ENCODE measurements at regions not wholly inside any gene's neighbourhood (a gene's known extent, or its start where the extent isn't known, plus 50 kb on each side); places are given as distances from the start of the nearest gene placed in this dataset.
"Not testable (repeated sequence)": the region's sequence is repeated elsewhere in the genome, so short reads cannot be mapped to it uniquely, and the experiment has no call there.

- DNase-seq (ENCODE audit: low read depth) = no peak
These were observed 463.2 kb upstream of the CDH7 start for GRCh38 chr18:65287652-65288051.

- DNase-seq (ENCODE audit: low read depth) = no peak
These were observed 468.7 kb upstream of the CDH7 start for GRCh38 chr18:65282096-65282495.

DNA sequence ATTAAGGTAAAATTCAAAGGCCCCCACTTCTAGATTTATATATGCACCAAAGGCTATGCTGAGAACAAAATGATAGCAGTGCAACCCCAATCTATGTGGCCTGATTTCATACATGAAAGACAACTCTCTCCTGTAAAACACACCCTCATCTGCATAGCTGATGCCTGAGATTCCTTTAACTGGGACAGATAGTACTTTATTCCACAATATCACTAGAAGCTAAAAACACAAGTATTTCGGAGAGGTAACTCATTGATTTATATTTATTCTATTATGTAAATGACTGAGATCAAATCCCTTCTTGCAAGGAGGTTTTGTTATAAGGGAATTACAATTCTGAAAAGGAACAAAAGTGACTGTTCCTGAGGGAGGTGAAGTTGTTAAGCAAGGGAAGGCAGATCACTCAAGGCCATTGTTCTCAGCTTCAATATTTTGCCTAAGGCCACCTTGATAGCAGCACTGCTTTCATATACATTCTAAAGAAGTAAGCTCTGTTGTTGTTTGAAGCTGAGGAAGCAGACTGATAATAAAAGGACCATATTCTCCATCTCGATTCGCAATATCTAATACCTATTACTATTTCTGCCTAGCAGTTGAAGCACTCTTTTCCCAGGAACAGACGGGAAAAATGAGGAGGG lies 471.0 kb upstream of the CDH7 start:
- no peak for DNase-seq (ENCODE audit: low read depth)

- no peak for DNase-seq (ENCODE audit: low read depth)
These were observed 471.7 kb upstream of the CDH7 start for GRCh38 chr18:65278939-65279667.

DNA sequence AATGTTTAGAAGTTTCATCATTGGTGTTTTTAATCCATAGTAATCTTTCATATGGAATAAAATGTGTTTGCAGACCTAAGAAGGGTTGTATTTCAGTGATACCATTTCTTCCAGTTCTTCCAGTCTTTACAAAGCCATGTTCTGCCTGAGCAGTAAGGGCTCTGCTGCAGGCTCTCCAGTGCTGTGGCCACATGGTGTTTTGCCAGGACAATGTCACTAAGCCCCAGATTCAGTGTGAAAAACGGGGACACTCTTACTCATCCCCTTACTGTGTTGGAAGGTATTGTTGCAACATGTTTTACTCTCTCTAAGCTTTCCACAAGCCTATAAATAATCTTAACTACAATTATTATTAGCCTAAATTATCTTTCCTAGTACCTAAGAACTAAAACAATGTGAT lies 481.4 kb upstream of the CDH7 start:
- DNase-seq (ENCODE audit: low read depth) = no peak

- no peak for DNase-seq (ENCODE audit: low read depth)
These were observed 485.1 kb upstream of the CDH7 start for GRCh38 chr18:65265761-65266160.

- no peak for DNase-seq (ENCODE audit: low read depth)
These were observed 490.8 kb upstream of the CDH7 start for GRCh38 chr18:65260030-65260429.

DNA sequence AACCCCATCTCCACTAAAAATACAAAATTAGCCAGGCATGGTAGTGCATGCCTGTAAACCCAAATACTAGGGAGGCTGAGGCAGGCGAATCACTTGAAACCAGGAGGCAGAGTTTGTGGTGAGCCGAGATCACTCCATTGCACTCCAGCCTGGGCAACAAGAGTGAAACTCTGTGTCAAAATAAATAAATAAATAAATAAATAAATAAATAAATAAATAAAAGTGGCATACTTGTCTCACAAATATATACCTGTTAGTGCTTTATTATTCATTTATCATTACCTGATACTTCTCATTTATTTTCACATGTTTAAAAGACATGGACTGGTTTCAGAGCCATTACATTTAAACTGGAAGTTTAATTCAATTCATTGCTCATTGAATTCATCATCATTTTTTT lies 491.4 kb upstream of the CDH7 start:
- DNase-seq (ENCODE audit: low read depth) = no peak

- DNase-seq (ENCODE audit: low read depth) = no peak
These were observed 493.7 kb upstream of the CDH7 start for GRCh38 chr18:65257149-65257548.

- no peak for DNase-seq (ENCODE audit: low read depth)
These were observed 495.4 kb upstream of the CDH7 start for GRCh38 chr18:65255417-65255816.

DNA sequence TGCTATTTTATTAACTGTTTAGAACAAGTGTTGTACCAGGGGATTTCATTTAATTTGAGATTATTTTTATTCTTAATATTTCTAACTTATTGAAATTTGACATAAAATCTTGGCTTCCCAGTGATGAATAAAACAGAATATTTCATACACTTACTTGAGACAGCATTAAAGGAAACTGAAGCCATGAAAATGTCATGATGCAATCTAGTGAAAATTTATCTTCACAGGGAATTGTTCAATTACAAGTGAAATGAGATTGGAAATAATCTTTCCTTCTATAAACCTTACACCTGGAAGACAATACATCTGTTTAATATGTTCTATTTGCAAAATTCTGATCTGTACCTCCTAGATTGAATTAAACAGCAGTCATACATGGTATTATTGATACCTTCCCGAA lies 511.0 kb upstream of the CDH7 start:
- DNase-seq (ENCODE audit: low read depth) = no peak

- no peak for DNase-seq (ENCODE audit: low read depth)
These were observed 514.7 kb upstream of the CDH7 start for GRCh38 chr18:65235966-65236624.

DNA sequence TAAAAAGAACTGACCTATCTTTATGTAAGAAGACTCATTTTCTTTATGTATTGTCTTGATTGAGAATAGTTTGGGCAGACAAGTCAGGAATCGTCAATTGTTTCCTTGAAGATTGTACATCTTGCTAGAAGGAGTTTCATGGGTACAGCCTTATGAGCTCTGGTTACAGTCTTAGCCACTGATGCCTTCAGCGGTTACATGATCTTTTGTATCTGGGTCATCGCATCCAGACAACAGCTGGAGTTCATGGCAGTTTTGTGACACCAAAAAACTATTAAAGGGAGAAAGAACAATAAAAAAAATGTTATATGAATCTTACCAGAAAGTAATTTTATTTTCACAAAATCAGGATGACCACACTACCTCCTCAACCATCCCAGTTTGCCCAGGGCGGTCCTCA lies 520.5 kb upstream of the CDH7 start:
- no peak for DNase-seq (ENCODE audit: low read depth)

GRCh38 chr18:65227970-65228369 lies 522.8 kb upstream of the CDH7 start:
- no peak for DNase-seq (ENCODE audit: low read depth)

DNA sequence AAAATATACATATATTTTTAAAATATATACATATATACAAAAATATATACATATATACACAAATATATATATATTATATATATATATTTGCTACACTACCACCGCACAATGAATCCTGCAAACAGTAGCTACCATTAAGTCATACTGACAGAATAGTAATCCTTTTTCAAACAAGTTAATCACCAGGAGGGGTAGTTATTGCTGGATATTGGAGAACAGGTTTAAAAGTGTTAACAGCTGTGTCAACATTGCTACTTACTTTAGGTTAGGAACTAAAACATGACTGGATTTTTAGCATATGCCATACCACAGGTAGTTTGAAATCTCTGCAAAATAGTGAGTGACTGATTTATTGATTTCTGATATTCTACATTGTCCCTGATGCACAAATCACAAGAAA lies 529.1 kb upstream of the CDH7 start:
- DNase-seq (ENCODE audit: low read depth) = no peak

DNA sequence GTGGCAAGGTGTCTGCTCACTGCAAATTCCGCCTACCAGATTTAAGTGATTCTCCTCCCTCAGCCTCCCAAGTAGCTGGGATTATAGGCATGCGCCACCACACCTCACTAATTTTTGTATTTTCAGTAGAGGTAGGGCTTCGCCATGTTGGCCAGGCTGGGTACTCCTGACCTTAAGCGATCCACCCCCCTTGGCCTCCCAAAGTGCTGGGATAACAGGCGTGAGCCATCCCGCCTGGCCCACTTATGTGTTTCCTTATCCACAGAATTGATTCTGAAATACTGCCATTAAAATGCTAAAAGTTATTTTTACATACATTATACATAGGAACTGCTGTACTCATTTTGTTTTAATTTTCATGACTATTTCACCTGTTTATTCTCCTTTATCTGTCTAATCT lies 529.7 kb upstream of the CDH7 start:
- no peak for DNase-seq (ENCODE audit: low read depth)

GRCh38 chr18:65215865-65216466 lies 534.8 kb upstream of the CDH7 start:
- DNase-seq (ENCODE audit: low read depth) = no peak

- DNase-seq (ENCODE audit: low read depth) = no peak
These were observed 536.4 kb upstream of the CDH7 start for GRCh38 chr18:65214456-65214855.

GRCh38 chr18:65206551-65207260 lies 544.1 kb upstream of the CDH7 start:
- DNase-seq (ENCODE audit: low read depth) = no peak

DNA sequence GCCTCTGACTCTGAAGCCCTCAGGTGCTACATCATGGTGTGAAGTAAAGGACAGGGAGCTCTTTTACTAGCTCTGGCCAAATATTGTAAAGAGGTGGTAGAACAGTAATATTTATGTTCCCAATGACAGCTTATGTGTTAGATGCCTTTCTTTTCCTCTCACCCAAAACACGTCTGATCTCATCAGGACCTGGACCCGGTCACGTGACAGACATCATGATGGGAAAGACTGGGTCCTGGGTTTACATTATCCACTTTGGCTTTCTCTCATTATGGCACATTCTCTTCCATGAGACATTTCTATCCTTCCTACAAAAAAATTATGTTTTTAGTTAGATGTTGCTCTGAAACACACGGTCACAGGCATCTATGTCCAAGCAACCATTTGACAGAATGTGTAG lies 548.7 kb upstream of the CDH7 start:
- no peak for DNase-seq (ENCODE audit: low read depth)

GRCh38 chr18:65175681-65176080 lies 575.1 kb upstream of the CDH7 start:
- DNase-seq (ENCODE audit: low read depth) = no peak

DNA sequence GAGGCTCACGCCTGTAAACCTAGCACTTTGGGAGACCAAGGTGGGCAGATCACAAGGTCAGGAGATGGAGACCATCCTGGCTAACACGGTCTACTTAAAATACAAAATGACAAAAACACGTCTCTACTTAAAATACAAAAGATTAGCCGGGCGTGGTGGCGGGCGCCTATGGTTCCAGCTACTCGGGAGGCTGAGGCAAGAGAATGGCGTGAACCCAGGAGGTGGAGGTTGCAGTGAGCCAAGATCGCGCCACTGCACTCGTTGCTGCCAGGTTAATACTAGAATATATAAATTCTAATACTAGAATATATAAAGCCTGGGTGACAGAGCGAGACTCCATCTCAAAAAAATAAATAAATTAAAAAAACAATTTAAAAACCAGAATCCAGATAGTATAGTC lies 588.7 kb upstream of the CDH7 start:
- DNase-seq (ENCODE audit: low read depth) = not testable (repeated sequence)

Data from ELR (cell line).